GM12873 (cell line): ENCODE measurements at regions not wholly inside any gene's neighbourhood (a gene's known extent, or its start where the extent isn't known, plus 50 kb on each side); places are given as distances from the start of the nearest gene placed in this dataset.

Experiments used
- TF ChIP-seq, protein P1 (sequence below): IDR thresholded peaks from 2 replicates; pipeline ENCODE4 v1.5.1; 2012; ENCODE audit warnings: low read depth, mild to moderate bottlenecking, moderate library complexity, low read length, control low read depth; ENCODE audit not compliant: insufficient read depth; ENCODE audit errors: missing control alignments

DNA sequence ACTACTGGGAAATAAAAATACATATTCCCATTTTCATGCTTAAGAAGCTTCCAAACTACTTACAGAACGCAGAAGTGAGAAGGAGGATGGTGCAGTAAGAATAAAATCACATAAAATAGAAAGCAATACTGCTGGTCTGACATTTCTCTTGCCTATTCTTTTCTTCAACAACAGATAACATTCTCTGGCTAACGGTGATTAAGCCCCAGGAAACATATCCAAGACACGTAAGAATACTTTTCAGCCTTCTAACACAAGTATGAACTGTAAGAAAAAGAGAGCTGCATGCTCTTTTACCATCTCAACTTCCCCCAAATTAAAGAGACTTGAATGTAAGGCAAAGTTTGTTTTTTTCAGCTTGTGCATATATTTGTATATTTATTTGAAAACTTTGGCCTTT, 156.1 kb upstream of the TARS1 start:
- TF ChIP-seq, protein P1, sequence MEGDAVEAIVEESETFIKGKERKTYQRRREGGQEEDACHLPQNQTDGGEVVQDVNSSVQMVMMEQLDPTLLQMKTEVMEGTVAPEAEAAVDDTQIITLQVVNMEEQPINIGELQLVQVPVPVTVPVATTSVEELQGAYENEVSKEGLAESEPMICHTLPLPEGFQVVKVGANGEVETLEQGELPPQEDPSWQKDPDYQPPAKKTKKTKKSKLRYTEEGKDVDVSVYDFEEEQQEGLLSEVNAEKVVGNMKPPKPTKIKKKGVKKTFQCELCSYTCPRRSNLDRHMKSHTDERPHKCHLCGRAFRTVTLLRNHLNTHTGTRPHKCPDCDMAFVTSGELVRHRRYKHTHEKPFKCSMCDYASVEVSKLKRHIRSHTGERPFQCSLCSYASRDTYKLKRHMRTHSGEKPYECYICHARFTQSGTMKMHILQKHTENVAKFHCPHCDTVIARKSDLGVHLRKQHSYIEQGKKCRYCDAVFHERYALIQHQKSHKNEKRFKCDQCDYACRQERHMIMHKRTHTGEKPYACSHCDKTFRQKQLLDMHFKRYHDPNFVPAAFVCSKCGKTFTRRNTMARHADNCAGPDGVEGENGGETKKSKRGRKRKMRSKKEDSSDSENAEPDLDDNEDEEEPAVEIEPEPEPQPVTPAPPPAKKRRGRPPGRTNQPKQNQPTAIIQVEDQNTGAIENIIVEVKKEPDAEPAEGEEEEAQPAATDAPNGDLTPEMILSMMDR, result no peak

DNA sequence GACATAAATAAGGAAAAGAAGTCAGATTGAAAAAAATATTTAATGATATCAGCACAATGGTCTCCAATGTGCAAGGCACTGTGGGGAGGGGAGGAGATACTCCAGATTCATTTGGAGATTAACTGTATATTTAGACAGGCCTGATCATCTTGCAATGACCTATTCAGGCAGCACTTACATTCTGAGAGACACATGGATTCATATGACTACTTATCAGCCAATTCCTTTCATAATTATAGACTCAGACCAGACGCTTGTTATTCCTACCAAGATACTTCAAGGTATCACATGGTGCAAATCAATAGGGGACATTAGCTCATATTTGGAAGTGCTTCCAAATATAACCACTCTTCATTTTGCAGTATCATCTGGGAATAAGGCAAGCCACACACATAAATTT, 153.5 kb upstream of the TARS1 start:
- TF ChIP-seq, protein P1, result no peak

GRCh38 chr5:33291216-33292000, 149.4 kb upstream of the TARS1 start:
- TF ChIP-seq, protein P1, result no peak

GRCh38 chr5:33297760-33298216, 143.0 kb upstream of the TARS1 start:
- TF ChIP-seq, protein P1, result peak; percentile 16

DNA sequence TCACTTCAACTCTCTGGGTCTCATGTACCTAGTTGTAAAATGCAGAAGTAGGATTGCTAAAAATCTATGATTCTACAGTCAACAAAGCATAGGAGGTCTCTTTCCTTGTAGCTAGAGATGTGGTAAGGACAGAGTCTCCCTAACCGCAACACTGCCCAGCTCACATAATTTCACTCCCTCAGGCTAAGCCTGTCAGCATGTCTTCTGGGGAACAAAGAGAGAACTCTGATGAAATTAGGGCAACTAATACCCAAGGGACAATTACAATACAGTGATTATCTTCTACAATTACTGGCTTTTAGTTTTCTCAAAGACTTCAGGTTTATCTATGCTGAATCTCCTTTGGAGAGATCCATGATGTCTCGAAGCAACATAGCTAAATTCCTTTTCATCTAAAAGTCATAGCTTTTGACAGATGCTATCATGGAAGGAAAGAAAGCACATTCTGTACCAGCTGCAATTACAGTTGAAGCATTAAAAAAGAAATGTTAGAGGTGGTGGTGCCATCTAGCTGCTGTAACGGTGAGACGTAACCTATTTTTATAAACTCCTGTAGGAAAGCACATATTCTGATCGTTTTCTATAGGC, 141.1 kb upstream of the TARS1 start:
- TF ChIP-seq, protein P1, result peak; percentile 28

- TF ChIP-seq, protein P1, result no peak
Observed at GRCh38 chr5:33300209-33300742, 140.5 kb upstream of the TARS1 start.

DNA sequence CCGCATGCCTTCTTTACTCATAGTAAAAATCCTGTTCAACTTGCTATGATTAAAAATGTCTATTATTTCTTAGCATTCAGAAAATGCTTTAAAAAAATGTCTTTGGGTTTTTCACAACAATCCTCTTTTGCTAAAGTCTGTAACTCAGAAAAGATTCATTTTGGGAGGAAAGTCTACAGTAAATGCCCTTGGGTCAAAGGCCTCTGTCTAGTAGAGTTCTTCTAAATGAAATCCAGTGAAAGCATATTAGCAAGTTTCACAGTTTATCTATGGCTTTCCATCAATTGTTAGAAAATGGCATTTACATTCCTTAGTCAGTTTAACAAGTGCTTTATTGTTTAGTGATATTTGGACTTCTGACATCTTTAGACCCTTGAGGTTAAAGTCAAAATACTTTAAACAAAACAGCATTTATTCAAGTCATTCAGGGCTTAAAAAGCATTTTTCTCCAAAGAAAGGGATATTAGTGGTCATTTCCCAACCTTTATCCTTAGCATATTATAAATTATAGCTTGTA, 137.1 kb upstream of the TARS1 start:
- TF ChIP-seq, protein P1, result no peak
